ENCODE measurements at regions not wholly inside any gene's neighbourhood (a gene's known extent, or its start where the extent isn't known, plus 50 kb on each side); places are given as distances from the start of the nearest gene placed in this dataset.

DNA sequence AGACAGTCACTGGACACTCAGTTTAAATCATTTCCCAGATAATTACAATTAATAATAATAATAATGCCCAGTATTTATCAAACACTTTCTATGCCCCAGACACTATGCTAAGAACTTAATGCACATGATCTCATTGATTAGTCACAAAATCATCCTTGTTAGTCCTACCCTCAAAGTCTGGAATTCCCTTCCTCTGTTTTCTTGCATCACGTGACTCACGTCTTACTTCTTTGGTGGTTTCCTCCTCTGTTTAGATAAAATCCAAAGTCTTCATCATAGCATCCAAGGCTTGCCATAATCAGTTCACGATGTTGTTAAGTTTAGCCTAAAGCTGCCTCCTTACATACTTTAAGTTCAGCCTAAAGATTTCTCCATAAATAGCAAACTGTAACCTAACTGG lies 471.9 kb downstream of the PMP22 start:
- Histone ChIP-seq H3K4me3 (no peak overlapping the region), H3K9me3 (no peaks in the 10 kb centered on the region), H3K27me3 (no peaks in the 10 kb centered on the region), H3K27ac (no peak overlapping the region), H3K4me1 (no peaks in the 10 kb centered on the region), H3K36me3 (no peaks in the 10 kb centered on the region)
- TF ChIP-seq, protein P1, sequence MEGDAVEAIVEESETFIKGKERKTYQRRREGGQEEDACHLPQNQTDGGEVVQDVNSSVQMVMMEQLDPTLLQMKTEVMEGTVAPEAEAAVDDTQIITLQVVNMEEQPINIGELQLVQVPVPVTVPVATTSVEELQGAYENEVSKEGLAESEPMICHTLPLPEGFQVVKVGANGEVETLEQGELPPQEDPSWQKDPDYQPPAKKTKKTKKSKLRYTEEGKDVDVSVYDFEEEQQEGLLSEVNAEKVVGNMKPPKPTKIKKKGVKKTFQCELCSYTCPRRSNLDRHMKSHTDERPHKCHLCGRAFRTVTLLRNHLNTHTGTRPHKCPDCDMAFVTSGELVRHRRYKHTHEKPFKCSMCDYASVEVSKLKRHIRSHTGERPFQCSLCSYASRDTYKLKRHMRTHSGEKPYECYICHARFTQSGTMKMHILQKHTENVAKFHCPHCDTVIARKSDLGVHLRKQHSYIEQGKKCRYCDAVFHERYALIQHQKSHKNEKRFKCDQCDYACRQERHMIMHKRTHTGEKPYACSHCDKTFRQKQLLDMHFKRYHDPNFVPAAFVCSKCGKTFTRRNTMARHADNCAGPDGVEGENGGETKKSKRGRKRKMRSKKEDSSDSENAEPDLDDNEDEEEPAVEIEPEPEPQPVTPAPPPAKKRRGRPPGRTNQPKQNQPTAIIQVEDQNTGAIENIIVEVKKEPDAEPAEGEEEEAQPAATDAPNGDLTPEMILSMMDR (IDR thresholded peaks at IDR 0.05): no peak
- no peak for TF ChIP-seq POLR2A (IDR thresholded peaks at IDR 0.05)
- no peak for TF ChIP-seq POLR2AphosphoS5 (IDR thresholded peaks at IDR 0.05)
- DNase-seq (ENCODE audit: low spot score in 2 of 2): no peak
- intact Hi-C loops (cut with DNase I; ENCODE audit: low total_unique reads): no loop called here

DNA sequence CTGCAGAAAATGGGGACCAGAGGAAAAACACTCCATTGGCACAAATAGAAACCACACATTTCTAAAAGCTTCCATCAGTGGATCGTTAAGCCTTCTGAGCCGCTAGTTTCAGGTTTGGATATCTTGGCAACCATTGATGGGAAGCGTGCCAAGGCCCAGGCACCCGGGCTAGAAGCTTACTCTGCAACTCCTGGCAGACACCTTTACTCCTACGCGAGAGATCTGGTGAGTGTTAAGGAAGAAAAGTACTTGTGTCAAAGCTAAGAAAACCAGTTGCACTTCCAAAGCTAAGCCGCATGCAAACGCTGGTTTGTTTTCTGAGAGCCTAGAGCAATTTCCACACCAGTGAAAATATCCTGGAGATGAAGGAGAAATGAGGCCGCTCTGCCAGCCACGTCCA lies 472.4 kb downstream of the PMP22 start:
- Histone ChIP-seq H3K27ac (no peak overlapping the region), H3K27me3 (no peaks in the 10 kb centered on the region), H3K36me3 (no peaks in the 10 kb centered on the region), H3K4me1 (no peaks in the 10 kb centered on the region), H3K9me3 (no peaks in the 10 kb centered on the region), H3K4me3 (no peak overlapping the region)
- intact Hi-C loops (cut with DNase I; ENCODE audit: low total_unique reads): no loop called here
- peak; percentile 66 to 75 for DNase-seq (ENCODE audit: low spot score in 2 of 2)
- TF ChIP-seq, protein P1 (IDR thresholded peaks at IDR 0.05): no peak

DNA sequence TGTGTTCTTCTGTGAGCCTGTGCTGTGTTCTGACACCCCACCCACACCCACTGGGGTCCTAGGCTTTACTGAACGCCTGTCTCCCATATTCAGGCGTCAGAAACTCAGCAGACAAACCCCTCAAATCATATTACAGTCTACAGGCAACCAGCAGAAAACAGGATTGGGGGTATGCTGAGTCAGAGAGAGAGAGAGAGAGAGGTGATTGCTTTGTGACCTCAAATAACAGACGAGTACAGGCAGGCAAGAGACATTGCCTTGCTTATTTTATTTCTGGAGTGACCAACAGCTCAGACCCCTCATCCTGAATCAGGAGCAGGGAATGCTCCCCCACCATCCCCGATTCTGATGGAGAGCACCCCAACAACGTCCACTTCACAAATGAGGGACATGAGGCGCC lies 473.9 kb downstream of the PMP22 start:
- no peaks in the 10 kb centered on the region for H3K4me1 ChIP-seq
- H3K36me3 ChIP-seq: no peaks in the 10 kb centered on the region
- TF ChIP-seq POLR2A (IDR thresholded peaks at IDR 0.05) (no peak), POLR2AphosphoS5 (IDR thresholded peaks at IDR 0.05) (no peak)
- TF ChIP-seq, protein P1 (IDR thresholded peaks at IDR 0.05): no peak
- intact Hi-C loops (cut with DNase I; ENCODE audit: low total_unique reads): no loop called here
- no peak overlapping the region for H3K4me3 ChIP-seq
- H3K27ac ChIP-seq: no peak overlapping the region
- H3K27me3 ChIP-seq: no peaks in the 10 kb centered on the region
- DNase-seq (ENCODE audit: low spot score in 2 of 2): no peak
- no peaks in the 10 kb centered on the region for H3K9me3 ChIP-seq

DNA sequence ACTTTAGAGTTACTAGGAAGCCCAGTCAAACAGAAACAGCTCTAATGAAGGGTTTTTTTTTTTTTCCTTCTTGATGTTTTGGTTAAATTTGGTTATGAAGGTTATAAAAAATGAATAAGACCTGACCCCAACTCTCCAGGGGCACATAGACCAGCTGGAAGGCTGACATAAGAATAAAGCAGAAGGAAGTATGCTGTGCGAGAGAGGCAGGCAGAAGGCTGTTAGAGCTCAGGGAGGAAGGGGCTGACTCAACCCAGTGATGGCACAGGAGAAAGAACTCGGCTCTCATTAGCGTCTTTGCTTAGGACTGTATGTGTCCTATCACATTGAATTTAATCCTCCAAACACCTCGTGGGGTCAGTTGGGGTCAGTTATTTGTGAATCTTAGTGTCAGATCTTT lies 474.6 kb downstream of the PMP22 start:
- intact Hi-C loops (cut with DNase I; ENCODE audit: low total_unique reads): no loop called here
- H3K4me1 ChIP-seq: no peaks in the 10 kb centered on the region
- TF ChIP-seq, protein P1 (IDR thresholded peaks at IDR 0.05): no peak
- TF ChIP-seq POLR2AphosphoS5 (IDR thresholded peaks at IDR 0.05) (no peak), POLR2A (IDR thresholded peaks at IDR 0.05) (no peak)
- no peak for DNase-seq (ENCODE audit: low spot score in 2 of 2)
- no peak overlapping the region for H3K27ac ChIP-seq
- no peak overlapping the region for H3K4me3 ChIP-seq
- no peaks in the 10 kb centered on the region for H3K9me3 ChIP-seq
- no peaks in the 10 kb centered on the region for H3K36me3 ChIP-seq
- H3K27me3 ChIP-seq: no peaks in the 10 kb centered on the region

DNA sequence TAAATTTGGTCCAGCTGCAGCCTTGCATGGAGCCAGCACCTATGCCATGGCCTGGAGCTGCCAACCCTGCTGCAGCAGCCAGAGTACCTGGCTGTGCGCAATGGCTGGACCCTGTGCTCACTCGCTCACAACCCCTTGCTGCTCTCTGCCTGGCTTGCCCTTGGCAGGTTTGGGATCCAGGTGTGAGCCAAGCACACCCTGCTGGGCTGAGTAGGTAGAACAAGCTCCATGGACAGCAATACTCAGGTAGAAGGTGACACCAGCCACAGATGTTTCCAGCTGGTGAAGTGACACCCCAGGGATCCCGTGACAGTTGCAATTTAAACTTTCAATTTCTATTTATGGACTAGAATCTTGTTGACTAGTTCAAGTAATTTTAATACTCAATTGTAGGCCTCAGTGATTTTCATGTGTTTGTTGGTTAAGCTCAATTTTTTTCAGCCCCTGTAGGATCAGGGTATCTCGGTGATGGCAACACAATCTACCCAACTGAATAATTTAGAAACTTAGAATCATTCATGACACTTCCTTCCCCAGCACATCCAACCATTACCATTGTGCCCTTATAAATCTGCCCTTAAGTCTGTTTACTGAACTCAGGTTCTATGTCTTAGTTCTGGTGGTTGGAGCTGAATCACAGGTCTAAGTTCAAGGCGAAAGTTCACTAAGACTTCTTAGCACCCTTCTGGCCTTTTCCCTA lies 480.0 kb downstream of the PMP22 start:
- no peaks in the 10 kb centered on the region for H3K27me3 ChIP-seq
- no peaks in the 10 kb centered on the region for H3K4me1 ChIP-seq
- no peak overlapping the region for H3K4me3 ChIP-seq
- DNase-seq (ENCODE audit: low spot score in 2 of 2): no peak
- H3K9me3 ChIP-seq: no peaks in the 10 kb centered on the region
- intact Hi-C loops (cut with DNase I; ENCODE audit: low total_unique reads): no loop called here
- H3K36me3 ChIP-seq: no peaks in the 10 kb centered on the region
- H3K27ac ChIP-seq: no peak overlapping the region
- TF ChIP-seq, protein P1 (IDR thresholded peaks at IDR 0.05): no peak
- TF ChIP-seq POLR2A (IDR thresholded peaks at IDR 0.05): no peak
- no peak for TF ChIP-seq POLR2AphosphoS5 (IDR thresholded peaks at IDR 0.05)

Measured in breast epithelium (tissue), 4 donors.